ENCODE measurements at regions not wholly inside any gene's neighbourhood (a gene's known extent, or its start where the extent isn't known, plus 50 kb on each side); places are given as distances from the start of the nearest gene placed in this dataset.

- H3K4me3 Mint-ChIP-seq, result no peak overlapping the region
- no peak overlapping the region for H3K27ac Mint-ChIP-seq
- H3K27me3 Mint-ChIP-seq, result no peaks in the 10 kb centered on the region
- intact Hi-C loops (cut with DNase I, micrococcal nuclease), result no loop called here
- ChIA-PET POLR2A (no interaction called here), CTCF (no interaction called here)
- peaks cover 12% of the 10 kb centered on the region for H3K9me3 Mint-ChIP-seq
- H3K36me3 Mint-ChIP-seq (ENCODE audit: low read depth), result no peaks in the 10 kb centered on the region
- no peak for TF ChIP-seq CTCF (IDR thresholded peaks at IDR 0.05)
- DNase-seq (no peak), ATAC-seq (ENCODE audit: poor library complexity) (no peak)
- Histone ChIP-seq H3K9me3 (ENCODE audit: control insufficient read depth in 1 of 2, insufficient read depth in 1 of 2, low read length in 2 of 2) (peaks cover 4 to 9% of the 10 kb centered on the region in 2 experiments), H3K27ac (ENCODE audit: low read depth in 1 of 2, low read length in 2 of 2) (no peak overlapping the region), H3K4me3 (ENCODE audit: low read length) (no peak overlapping the region), H3K27me3 (ENCODE audit: control insufficient read depth in 1 of 2, insufficient read depth in 2 of 2, low read length in 2 of 2) (no peaks in the 10 kb centered on the region), H3K36me3 (ENCODE audit: insufficient read depth, low read length) (no peaks in the 10 kb centered on the region), H3K4me1 (ENCODE audit: insufficient read depth, low read length) (no peaks in the 10 kb centered on the region)
- H3K4me1 Mint-ChIP-seq (ENCODE audit: low read depth), result no peaks in the 10 kb centered on the region
Observed at GRCh38 chr2:107475859-107476258, 350.8 kb upstream of the RGPD4 start.

- Histone ChIP-seq H3K27ac (ENCODE audit: low read depth in 1 of 2, low read length in 2 of 2) (no peak overlapping the region), H3K36me3 (ENCODE audit: insufficient read depth, low read length) (no peaks in the 10 kb centered on the region), H3K4me1 (ENCODE audit: insufficient read depth, low read length) (no peaks in the 10 kb centered on the region), H3K27me3 (ENCODE audit: control insufficient read depth in 1 of 2, insufficient read depth in 2 of 2, low read length in 2 of 2) (no peaks in the 10 kb centered on the region), H3K4me3 (ENCODE audit: low read length) (no peak overlapping the region), H3K9me3 (ENCODE audit: control insufficient read depth in 1 of 2, insufficient read depth in 1 of 2, low read length in 2 of 2) (no peaks in the 10 kb centered on the region)
- Mint-ChIP-seq H3K9me3 (peaks cover 3% of the 10 kb centered on the region), H3K4me1 (ENCODE audit: low read depth) (no peaks in the 10 kb centered on the region), H3K27ac (no peak overlapping the region), H3K27me3 (no peaks in the 10 kb centered on the region), H3K36me3 (ENCODE audit: low read depth) (no peaks in the 10 kb centered on the region), H3K4me3 (no peak overlapping the region)
- no peak for TF ChIP-seq CTCF (IDR thresholded peaks at IDR 0.05)
- ChIA-PET POLR2A (no interaction called here), CTCF (no interaction called here)
- DNase-seq (no peak), ATAC-seq (ENCODE audit: poor library complexity) (no peak)
- intact Hi-C loops (cut with DNase I, micrococcal nuclease), result no loop called here
Observed at GRCh38 chr2:107502539-107502938, 324.2 kb upstream of the RGPD4 start.

- CTCF ChIA-PET, result no interaction called here
- H3K27me3 Mint-ChIP-seq, result no peaks in the 10 kb centered on the region
- peaks cover 0 to 13% of the 10 kb centered on the region in 2 experiments for H3K9me3 ChIP-seq (ENCODE audit: control insufficient read depth in 1 of 2, insufficient read depth in 1 of 2, low read length in 2 of 2)
- intact Hi-C loops (cut with DNase I, micrococcal nuclease), result no loop called here
- H3K36me3 ChIP-seq (ENCODE audit: insufficient read depth, low read length), result no peaks in the 10 kb centered on the region
- H3K36me3 Mint-ChIP-seq (ENCODE audit: low read depth), result no peaks in the 10 kb centered on the region
- H3K27ac Mint-ChIP-seq, result no peak overlapping the region
- POLR2A ChIA-PET, result no interaction called here
- no peaks in the 10 kb centered on the region for H3K27me3 ChIP-seq (ENCODE audit: control insufficient read depth in 1 of 2, insufficient read depth in 2 of 2, low read length in 2 of 2)
- H3K4me1 ChIP-seq (ENCODE audit: insufficient read depth, low read length), result no peaks in the 10 kb centered on the region
- no peaks in the 10 kb centered on the region for H3K4me1 Mint-ChIP-seq (ENCODE audit: low read depth)
- no peak for DNase-seq
- H3K4me3 Mint-ChIP-seq, result no peak overlapping the region
- H3K4me3 ChIP-seq (ENCODE audit: low read length), result no peak overlapping the region
- TF ChIP-seq CTCF (IDR thresholded peaks at IDR 0.05), result no peak
- ATAC-seq (ENCODE audit: poor library complexity), result no peak
- peaks cover 2% of the 10 kb centered on the region for H3K9me3 Mint-ChIP-seq
- no peak overlapping the region for H3K27ac ChIP-seq (ENCODE audit: low read depth in 1 of 2, low read length in 2 of 2)
Observed at GRCh38 chr2:107511970-107512789, 314.5 kb upstream of the RGPD4 start.
